GM11168 (cell line): ENCODE measurements at regions not wholly inside any gene's neighbourhood (a gene's known extent, or its start where the extent isn't known, plus 50 kb on each side); places are given as distances from the start of the nearest gene placed in this dataset.

Source experiments
- in situ Hi-C: fragments of 300-500 bp; cut with MboI; formaldehyde crosslinking; loops from one replicate; pipeline ENCODE4 v1.12.0; 2022; ENCODE audit warnings: low sequenced_read_pairs; ENCODE audit not compliant: unreplicated experiment

GRCh38 chr12:107264667-107265066 is 171.3 kb upstream of the CRY1 start:
- in situ Hi-C loops: no loop called here

DNA sequence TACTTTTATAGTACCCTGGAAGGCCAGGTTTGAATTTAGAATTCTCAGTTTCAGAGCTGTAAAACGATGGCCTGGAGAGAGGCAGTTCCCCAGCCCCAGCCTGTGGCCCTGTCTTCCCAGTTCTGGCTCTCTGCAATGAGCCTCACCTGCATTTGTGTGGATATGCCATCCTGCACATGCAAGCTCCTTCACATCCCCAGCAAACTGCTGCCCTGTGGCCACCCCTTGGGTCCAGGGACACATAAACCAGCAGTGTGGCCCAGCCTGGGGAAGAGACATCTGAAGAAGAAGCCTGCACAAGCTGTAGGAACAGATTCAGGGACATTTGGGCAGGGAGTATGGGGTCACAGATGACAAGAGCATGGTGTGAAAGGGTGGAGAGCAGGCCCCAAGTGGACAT is 174.3 kb upstream of the CRY1 start:
- in situ Hi-C loops: no loop called here

GRCh38 chr12:107271523-107271922 is 178.2 kb upstream of the CRY1 start:
- in situ Hi-C loops: no loop called here

DNA sequence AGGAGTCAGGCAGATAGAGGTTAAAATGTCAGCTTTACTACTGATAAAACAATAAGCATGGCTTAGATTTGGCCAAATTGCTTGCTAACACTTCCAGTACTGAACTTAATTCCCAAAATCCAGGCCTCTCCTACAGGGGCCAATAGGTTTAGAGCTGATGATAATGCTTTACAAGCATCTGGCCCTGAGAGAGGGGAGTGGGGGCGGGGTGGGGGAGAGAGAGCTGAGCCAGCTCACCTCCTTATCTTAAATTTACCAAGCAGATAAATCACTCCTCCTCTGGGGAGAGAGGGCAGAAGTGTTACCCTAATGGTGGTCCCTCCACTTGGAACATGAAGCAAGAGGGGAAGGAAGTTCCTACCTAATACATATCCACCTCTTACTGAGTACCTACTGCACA is 182.2 kb upstream of the CRY1 start:
- in situ Hi-C loops: no loop called here

DNA sequence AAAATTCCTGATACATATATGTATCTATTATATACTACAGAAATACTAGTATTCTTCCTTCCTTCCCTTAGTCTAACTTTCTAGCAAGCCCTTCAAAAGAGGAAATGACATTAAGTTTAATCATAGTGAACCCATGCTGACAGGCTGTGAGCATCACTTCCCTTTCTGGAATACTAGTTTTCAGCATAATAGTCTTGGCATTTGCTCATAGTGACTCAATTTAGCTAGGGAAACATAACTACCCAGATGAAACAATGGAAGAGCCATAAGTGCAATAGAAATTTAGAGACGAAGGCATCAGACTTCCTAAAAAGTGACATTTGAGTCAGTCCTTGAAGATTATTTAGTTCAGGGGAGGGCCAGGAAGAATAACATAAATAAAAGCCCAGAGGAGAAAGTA is 184.5 kb upstream of the CRY1 start:
- in situ Hi-C loops: no loop called here

DNA sequence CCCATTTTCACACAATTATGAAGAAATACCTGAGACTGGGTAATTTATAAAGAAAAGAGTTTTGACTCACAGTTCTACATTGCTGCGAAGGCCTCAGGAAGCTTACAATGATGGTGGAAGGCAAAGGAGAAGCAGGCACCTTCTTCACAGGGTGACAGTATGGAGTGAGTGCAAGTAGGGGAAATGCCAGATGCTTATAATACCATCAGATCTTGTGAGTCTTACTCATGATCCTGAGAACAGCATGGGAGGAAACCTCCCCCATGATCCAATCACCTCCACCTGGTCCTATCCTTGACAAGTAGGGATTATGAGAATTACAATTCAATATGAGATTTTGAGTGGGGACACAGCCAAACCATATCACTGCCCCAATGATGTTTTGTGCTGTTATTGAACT is 189.3 kb upstream of the CRY1 start:
- in situ Hi-C loops: no loop called here

DNA sequence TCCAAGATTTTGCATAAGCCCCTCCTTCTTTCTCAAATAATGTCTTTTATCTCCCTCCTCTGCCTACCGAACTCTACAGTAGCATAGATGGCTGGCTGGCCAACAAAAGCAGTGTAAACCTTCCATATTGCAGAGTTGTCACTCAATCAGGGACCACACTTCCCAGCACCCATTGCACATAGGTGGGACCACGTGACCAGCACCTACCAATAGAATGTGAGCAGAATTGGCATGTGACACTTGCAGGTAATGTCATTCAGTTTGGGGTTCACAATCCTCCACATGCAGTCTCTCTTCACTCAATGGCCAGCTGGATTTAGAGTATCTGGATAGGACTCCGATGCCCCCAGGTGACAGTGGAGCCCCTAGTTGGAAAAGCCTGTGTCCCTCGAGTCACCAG is 190.3 kb upstream of the CRY1 start:
- in situ Hi-C loops: no loop called here

DNA sequence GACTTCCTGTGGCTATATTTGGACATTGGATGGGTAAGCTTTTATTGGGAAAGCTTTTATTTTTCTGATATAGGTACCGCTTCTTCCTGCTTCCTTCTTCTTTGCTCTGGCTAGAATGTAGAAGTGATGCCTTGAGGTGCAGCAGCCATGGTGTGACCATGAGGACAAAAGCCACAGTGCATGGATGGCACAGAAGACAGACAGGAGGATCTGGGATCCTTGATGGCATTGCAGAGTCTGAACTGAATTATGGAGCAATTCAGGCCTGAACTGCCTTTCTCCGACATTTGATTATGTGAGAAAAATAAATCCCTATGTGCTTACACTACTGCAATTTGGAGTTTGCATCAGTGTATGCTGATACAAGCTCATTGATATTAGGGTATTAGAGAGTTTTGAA is 191.3 kb upstream of the CRY1 start:
- in situ Hi-C loops: no loop called here

- in situ Hi-C loops: no loop called here
Observed at GRCh38 chr12:107287436-107288413, 194.4 kb upstream of the CRY1 start.

DNA sequence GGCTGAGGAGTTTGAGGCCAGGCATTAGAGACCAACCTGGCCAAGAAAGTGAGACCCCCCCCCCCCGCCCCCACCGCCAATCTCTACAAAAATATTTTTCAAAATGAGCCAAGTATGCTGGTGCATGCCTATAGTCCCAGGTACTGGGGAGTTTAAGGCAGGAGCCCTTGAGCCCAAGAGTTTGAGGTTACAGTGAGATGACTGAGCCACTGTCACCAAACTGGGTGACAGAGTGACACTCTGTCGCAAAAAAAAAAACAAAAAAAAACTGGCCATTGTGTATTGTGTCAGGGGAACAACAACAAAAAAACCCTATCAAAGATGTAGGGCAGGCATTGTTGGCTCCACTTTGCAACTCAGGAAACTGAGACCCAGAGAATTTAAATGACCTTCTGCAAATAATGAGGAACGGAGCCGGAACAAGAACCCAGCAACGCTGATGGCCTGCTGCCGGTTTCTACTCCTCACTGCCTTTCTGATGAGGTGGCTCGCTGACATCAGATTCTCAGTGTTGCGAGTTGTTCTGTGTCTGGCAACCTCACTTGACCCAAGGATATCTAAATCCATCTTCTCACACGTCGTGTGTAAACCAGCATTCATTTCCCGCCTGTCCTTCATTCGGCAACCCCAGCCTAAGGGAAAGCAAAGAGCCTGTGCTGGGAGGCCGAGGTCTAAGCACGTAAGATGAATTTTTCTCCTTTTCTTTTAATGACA is 195.2 kb upstream of the CRY1 start:
- in situ Hi-C loops: no loop called here

- in situ Hi-C loops: no loop called here
Observed at GRCh38 chr12:107291018-107291417, 197.7 kb upstream of the CRY1 start.

DNA sequence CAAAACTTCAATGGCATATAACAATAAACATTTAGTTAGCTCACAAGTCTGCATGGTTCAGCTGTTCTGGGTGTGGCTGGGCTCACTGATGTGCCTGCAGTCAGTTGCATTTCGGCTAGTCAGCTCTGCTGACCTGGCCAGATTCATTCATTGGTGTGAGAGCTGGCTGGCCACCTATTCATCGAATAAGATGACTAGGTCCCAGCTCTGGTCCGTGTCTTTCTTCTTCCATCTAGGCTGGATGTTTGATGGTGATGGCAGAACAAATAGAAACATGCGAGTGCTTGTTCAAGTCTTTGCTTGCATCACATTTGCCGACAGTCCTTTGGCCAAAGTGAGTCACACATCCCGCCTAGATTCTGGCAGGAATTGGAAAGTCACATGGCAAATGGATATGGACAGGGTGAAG is 203.3 kb upstream of the CRY1 start:
- in situ Hi-C loops: no loop called here

DNA sequence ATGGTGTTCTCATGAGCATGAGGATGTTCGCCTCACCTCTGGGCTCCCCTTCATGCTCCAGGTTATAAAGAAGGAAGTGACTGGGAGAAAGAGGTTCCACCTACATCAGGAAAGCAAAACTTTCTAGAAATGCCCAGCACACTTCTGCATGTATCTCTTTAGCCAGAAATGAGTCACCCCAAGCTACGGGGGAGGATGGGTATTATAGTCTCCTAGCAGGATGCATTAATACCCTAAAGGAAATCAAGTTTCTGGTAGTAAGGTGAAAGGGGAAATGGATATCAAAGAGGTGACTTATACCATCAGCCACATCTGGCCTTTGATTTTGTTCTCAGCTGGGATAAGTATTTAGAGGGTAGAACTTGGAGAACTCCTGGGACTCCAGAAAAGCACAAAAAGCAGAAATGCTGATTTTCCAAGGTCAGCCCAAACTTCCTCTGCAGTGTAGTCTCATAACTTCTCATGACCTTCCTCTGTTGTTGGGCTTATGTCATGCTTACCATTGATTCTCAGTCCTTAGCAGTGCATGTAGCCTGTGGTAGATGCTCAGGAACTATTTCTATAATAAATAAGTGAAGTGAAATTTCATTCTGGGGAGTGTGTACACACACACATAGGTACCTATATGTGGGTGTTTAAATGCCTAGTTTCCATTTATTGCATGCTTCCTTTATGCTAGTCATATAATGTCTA is 209.4 kb upstream of the CRY1 start:
- in situ Hi-C loops: no loop called here

GRCh38 chr12:107304588-107305532 is 211.5 kb upstream of the CRY1 start:
- in situ Hi-C loops: no loop called here

- in situ Hi-C loops: no loop called here
Observed at GRCh38 chr12:107306141-107306659, 212.9 kb upstream of the CRY1 start.

- in situ Hi-C loops: no loop called here
Observed at GRCh38 chr12:107308310-107308709, 215.0 kb upstream of the CRY1 start.

GRCh38 chr12:107309020-107309419 is 215.7 kb upstream of the CRY1 start:
- in situ Hi-C loops: no loop called here

- in situ Hi-C loops: no loop called here
Observed at GRCh38 chr12:107310621-107311020, 217.3 kb upstream of the CRY1 start.

GRCh38 chr12:107311682-107312081 is 218.3 kb upstream of the CRY1 start:
- in situ Hi-C loops: no loop called here
